Upper lobe of left lung (tissue), 6 donors: ENCODE measurements at regions not wholly inside any gene's neighbourhood (a gene's known extent, or its start where the extent isn't known, plus 50 kb on each side); places are given as distances from the start of the nearest gene placed in this dataset.

ENCODE experiments used
- ATAC-seq, 2 donors: fragments of 200-7000 bp; cut with Tn5 transposase; one replicate each; pipeline ENCODE4 v1.9.1; 2022; ENCODE audit warnings: mild to moderate bottlenecking in 2 of 2, moderate library complexity in 2 of 2; ENCODE audit not compliant: low FRiP score in 2 of 2
- DNase-seq, 2 donors: peaks; one replicate each; pipeline ENCODE4 v3.0.0-alpha.2; 2019 to 2020
- H3K27ac ChIP-seq, 4 donors: fragments of 200-600 bp; sonication (generic); one replicate each; pipeline ENCODE4 v1.5.1; 2016 to 2019
- H3K27me3 ChIP-seq, 4 donors: fragments of 200-600 bp; sonication (generic); one replicate each; pipeline ENCODE4 v1.5.1; 2017 to 2019
- H3K36me3 ChIP-seq, 4 donors: fragments of 200-600 bp; sonication (generic); one replicate each; pipeline ENCODE4 v1.5.1; 2016 to 2019
- H3K4me1 ChIP-seq, 4 donors: fragments of 200-600 bp; sonication (generic); one replicate each; pipeline ENCODE4 v1.5.1; 2018 to 2019
- H3K4me3 ChIP-seq, 4 donors: fragments of 200-600 bp; sonication (generic); one replicate each; pipeline ENCODE4 v1.5.1; 2017 to 2019; ENCODE audit warnings: mild to moderate bottlenecking in 2 of 4, moderate library complexity in 1 of 4
- H3K9me3 ChIP-seq, 4 donors: fragments of 200-600 bp; sonication (generic); one replicate each; pipeline ENCODE4 v1.5.1; 2018 to 2019
- EP300 ChIP-seq, 4 donors: sonication (generic); formaldehyde crosslinking; IDR thresholded peaks; one replicate each; pipeline ENCODE4 v1.5.1; 2017; ENCODE audit warnings: antibody characterized with exemption in 4 of 4, control low read depth in 2 of 4
- POLR2A ChIP-seq, 4 donors: fragments of 450-650 bp; IDR thresholded peaks; one replicate each; pipeline ENCODE4 v1.5.1; 2016 to 2017; ENCODE audit warnings: antibody characterized with exemption in 4 of 4, mild to moderate bottlenecking in 2 of 4
- POLR2AphosphoS5 ChIP-seq, 2 donors: sonication (generic); formaldehyde crosslinking; IDR thresholded peaks; one replicate each; pipeline ENCODE4 v1.5.1; 2017; ENCODE audit warnings: antibody characterized with exemption in 2 of 2
- WGBS, 2 donors: methylation state at CpG; one replicate each; pipeline ENCODE4 v1.1.5; 2017 to 2018; 5-methylcytosine and 5-hydroxymethylcytosine counted together
- TF ChIP-seq, protein P1 (sequence below), 6 experiments: fragments of 450-650 bp in 4 of 6; fragments of 200-600 bp in 2 of 6; sonication (generic) in 2 of 6; IDR thresholded peaks; one replicate each; pipeline ENCODE4 v1.5.1; 2016 to 2019; ENCODE audit warnings: antibody characterized with exemption in 6 of 6
- donor health status: DM: no; HTN: no; CAD: no; lungs with moderate emphysema.
- donor health status: DM: no; HTN: yes; CAD: no; lungs with severe emphysema.

DNA sequence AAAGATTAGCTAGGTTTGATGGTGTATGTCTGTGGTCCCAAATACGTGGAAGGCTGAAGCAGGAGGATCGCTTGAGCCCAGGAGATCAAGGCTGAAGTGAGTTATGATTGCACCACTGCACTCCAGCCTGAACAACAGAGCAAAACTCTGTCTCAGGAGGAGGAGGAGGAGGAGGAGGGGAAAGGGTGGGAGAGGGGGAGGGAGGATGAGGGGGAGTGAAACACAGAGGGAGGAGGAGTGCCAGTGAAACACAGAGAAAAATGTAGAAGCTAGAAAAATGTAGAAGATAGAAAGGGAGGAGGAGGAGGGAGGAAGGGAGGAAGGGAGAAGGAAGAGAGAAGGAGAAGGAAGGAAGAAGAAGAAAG, 387.5 kb downstream of the MTX2 start:
- TF ChIP-seq POLR2AphosphoS5 (IDR thresholded peaks at IDR 0.05) (no peak), POLR2A (IDR thresholded peaks at IDR 0.05) (no peak), EP300 (IDR thresholded peaks at IDR 0.05) (no peak)
- TF ChIP-seq, protein P1, sequence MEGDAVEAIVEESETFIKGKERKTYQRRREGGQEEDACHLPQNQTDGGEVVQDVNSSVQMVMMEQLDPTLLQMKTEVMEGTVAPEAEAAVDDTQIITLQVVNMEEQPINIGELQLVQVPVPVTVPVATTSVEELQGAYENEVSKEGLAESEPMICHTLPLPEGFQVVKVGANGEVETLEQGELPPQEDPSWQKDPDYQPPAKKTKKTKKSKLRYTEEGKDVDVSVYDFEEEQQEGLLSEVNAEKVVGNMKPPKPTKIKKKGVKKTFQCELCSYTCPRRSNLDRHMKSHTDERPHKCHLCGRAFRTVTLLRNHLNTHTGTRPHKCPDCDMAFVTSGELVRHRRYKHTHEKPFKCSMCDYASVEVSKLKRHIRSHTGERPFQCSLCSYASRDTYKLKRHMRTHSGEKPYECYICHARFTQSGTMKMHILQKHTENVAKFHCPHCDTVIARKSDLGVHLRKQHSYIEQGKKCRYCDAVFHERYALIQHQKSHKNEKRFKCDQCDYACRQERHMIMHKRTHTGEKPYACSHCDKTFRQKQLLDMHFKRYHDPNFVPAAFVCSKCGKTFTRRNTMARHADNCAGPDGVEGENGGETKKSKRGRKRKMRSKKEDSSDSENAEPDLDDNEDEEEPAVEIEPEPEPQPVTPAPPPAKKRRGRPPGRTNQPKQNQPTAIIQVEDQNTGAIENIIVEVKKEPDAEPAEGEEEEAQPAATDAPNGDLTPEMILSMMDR (IDR thresholded peaks at IDR 0.05) = no peak
- H3K4me3 ChIP-seq = no peak overlapping the region
- no peak overlapping the region for H3K27ac ChIP-seq
- H3K4me1 ChIP-seq = peaks cover 0 to 4% (median 0%) of the 10 kb centered on the region in 4 donors
- whole genome bisulfite sequencing, 2 donors = 77 to 86% methylated on average over 2 of the region's 2 CpGs
- H3K27me3 ChIP-seq = no peaks in the 10 kb centered on the region
- no peaks in the 10 kb centered on the region for H3K9me3 ChIP-seq
- DNase-seq = no peak
- no peak for ATAC-seq
- H3K36me3 ChIP-seq = no peaks in the 10 kb centered on the region

- Histone ChIP-seq H3K27ac (no peak overlapping the region), H3K4me3 (no peak overlapping the region), H3K4me1 (peaks cover 0 to 4% (median 0%) of the 10 kb centered on the region in 4 donors), H3K36me3 (no peaks in the 10 kb centered on the region), H3K9me3 (no peaks in the 10 kb centered on the region), H3K27me3 (no peaks in the 10 kb centered on the region)
- no peak for ATAC-seq
- no peak for TF ChIP-seq POLR2A (IDR thresholded peaks at IDR 0.05)
- TF ChIP-seq, protein P1 (IDR thresholded peaks at IDR 0.05) = no peak
- no peak for TF ChIP-seq POLR2AphosphoS5 (IDR thresholded peaks at IDR 0.05)
- TF ChIP-seq EP300 (IDR thresholded peaks at IDR 0.05) = no peak
- DNase-seq = no peak
- 59 to 65% methylated on average over 2 of the region's 2 CpGs for WGBS, 2 donors
Observed at GRCh38 chr2:176657393-176657792, 388.2 kb downstream of the MTX2 start.

- peaks cover 0 to 3% (median 0%) of the 10 kb centered on the region in 4 donors for H3K4me1 ChIP-seq
- no peak overlapping the region for H3K4me3 ChIP-seq
- no peak overlapping the region for H3K27ac ChIP-seq
- ATAC-seq = no peak
- no peak for DNase-seq
- WGBS, 2 donors = 70 to 76% methylated on average over 4 of the region's 4 CpGs
- H3K9me3 ChIP-seq = no peaks in the 10 kb centered on the region
- H3K36me3 ChIP-seq = no peaks in the 10 kb centered on the region
- TF ChIP-seq, protein P1 (IDR thresholded peaks at IDR 0.05) = no peak
- TF ChIP-seq POLR2AphosphoS5 (IDR thresholded peaks at IDR 0.05) = no peak
- no peak for TF ChIP-seq POLR2A (IDR thresholded peaks at IDR 0.05)
- no peak for TF ChIP-seq EP300 (IDR thresholded peaks at IDR 0.05)
- H3K27me3 ChIP-seq = no peaks in the 10 kb centered on the region
Observed at GRCh38 chr2:176658708-176659107, 389.5 kb downstream of the MTX2 start.

- ATAC-seq = no peak
Observed at GRCh38 chr2:176662753-176663152, 393.5 kb downstream of the MTX2 start.

DNA sequence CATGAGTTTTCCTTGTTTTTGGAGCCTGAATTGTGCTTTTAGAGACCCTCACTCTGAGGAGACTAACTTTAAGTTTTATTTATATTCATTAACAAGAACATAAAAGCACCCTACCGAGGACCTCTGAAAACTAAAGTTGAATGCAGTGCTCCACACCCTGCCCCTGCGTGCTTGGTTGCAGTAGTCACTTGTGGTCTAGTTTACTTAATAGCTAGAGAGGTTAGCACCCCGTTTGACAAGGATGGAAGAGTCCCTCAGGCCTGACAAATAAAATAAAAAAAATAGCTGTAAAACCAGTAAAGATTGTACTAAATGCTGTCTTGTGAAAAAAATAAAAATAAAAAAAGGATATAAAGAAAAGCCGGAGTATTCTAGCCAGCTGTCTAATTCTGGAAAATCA, 395.2 kb downstream of the MTX2 start:
- Histone ChIP-seq H3K27me3 (no peaks in the 10 kb centered on the region), H3K9me3 (no peaks in the 10 kb centered on the region), H3K4me3 (no peak overlapping the region), H3K27ac (no peak overlapping the region), H3K36me3 (no peaks in the 10 kb centered on the region), H3K4me1 (no peaks in the 10 kb centered on the region)
- TF ChIP-seq EP300 (IDR thresholded peaks at IDR 0.05) (no peak), POLR2A (IDR thresholded peaks at IDR 0.05) (no peak), POLR2AphosphoS5 (IDR thresholded peaks at IDR 0.05) (no peak)
- TF ChIP-seq, protein P1 (IDR thresholded peaks at IDR 0.05) = no peak
- no peak for ATAC-seq
- no peak for DNase-seq
- 70 to 73% methylated on average over 4 of the region's 4 CpGs for WGBS, 2 donors

More at GRCh38 chr2:176662753-176663152, 393.5 kb downstream of the MTX2 start:
- no peaks in the 10 kb centered on the region for H3K36me3 ChIP-seq
- no peaks in the 10 kb centered on the region for H3K27me3 ChIP-seq
- no peaks in the 10 kb centered on the region for H3K4me1 ChIP-seq
- H3K9me3 ChIP-seq = no peaks in the 10 kb centered on the region
- 79 to 84% methylated on average over 2 of the region's 2 CpGs for WGBS, 2 donors
- no peak for DNase-seq
- TF ChIP-seq, protein P1 (IDR thresholded peaks at IDR 0.05) = no peak
- TF ChIP-seq POLR2A (IDR thresholded peaks at IDR 0.05) (no peak), EP300 (IDR thresholded peaks at IDR 0.05) (no peak), POLR2AphosphoS5 (IDR thresholded peaks at IDR 0.05) (no peak)
- no peak overlapping the region for H3K27ac ChIP-seq
- no peak overlapping the region for H3K4me3 ChIP-seq
